HG03354 (cell line): ENCODE measurements at regions not wholly inside any gene's neighbourhood (a gene's known extent, or its start where the extent isn't known, plus 50 kb on each side); places are given as distances from the start of the nearest gene placed in this dataset.
"Not testable (repeated sequence)": the region's sequence is repeated elsewhere in the genome, so short reads cannot be mapped to it uniquely, and the experiment has no call there.

Experiments
- ATAC-seq: cut with Tn5 transposase; IDR thresholded peaks from one replicate; pipeline ENCODE4 v1.9.1; 2021; ENCODE audit warnings: mild to moderate bottlenecking; ENCODE audit not compliant: unreplicated experiment, poor library complexity, severe bottlenecking

- not testable (repeated sequence) for ATAC-seq
Observed at GRCh38 chr6:82501901-82502300, 138.3 kb downstream of the TPBG start.

GRCh38 chr6:82506526-82506925 is 142.9 kb downstream of the TPBG start:
- ATAC-seq, result peak; percentile 39

- peak; percentile 83 for ATAC-seq
Observed at GRCh38 chr6:82507112-82507511, 143.5 kb downstream of the TPBG start.

GRCh38 chr6:82511546-82511945 is 147.9 kb downstream of the TPBG start:
- no peak for ATAC-seq

DNA sequence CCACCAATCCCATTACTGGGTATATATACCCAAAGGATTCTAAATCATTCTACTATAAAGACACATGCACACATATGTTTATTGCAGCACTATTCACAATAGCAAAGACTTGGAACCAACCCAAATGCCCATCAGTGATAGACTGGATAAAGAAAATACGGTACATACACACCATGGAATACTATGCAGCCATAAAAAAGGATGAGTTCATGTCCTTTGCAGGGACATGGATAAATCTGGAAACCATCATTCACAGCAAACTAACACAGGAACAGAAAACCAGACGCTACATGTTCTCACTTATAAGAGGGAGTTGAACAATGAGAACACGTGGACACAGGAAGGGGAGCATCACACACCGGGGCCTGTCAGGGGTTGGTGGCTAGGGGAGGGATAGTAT is 154.3 kb downstream of the TPBG start:
- not testable (repeated sequence) for ATAC-seq

DNA sequence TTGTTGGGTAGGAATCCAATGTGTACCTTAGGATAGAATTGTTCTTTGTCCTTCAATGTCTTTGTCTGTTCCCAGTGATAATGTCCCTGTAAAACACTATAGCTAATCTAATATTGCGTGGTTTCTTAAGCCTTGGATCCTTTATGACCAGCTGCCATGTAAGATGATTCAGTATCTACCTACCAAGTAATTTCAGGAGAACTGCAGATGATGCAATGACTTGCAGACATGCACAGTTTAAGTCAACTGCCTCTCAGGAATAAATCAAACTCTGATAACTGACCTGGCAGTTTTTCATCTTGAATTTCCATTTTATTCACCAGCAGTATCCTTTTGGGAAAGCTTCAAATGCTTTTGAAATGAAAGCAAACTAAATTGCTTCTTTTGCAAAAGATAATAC is 157.8 kb downstream of the TPBG start:
- no peak for ATAC-seq

DNA sequence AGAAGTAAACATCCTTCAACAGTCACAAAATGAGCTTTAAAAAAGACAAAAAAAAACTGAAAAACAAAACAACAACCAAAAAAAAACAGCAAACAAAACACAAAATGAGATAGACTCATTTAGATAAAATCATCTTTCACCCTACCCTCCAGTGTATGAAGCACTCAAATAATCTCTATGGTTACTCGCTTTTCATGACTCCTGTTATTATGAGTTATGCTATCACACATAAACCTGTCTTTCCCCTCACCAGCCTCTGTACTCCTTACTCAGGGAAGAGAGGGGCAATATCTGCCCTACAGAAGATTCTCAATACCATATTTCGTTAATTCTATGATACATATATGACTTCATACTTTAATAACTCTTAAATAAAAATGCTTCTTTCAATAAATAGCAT is 158.2 kb downstream of the TPBG start:
- no peak for ATAC-seq

GRCh38 chr6:82524031-82524430 is 160.4 kb downstream of the TPBG start:
- no peak for ATAC-seq

GRCh38 chr6:82525775-82526495 is 162.3 kb downstream of the TPBG start:
- ATAC-seq, result no peak

DNA sequence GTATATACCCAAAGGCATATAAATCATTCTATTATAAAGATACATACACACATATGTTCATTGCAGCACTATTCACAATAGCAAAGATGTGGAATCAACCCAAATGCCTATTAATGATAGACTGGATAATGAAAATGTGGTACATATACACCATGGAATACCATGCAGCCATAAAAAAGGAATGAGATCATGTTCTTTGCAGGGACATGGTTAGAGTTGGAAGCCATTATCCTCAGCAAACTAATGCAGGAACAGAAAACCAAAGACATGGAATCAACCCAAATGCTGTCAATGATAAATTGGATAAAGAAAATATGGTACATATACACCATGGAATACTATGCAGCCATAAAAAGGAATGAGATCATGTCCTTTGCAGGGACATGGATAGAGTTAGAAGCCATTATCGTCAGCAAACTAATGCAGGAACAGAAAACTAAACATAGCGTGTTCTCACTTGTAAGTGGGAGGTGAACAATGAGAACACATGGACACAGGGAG is 166.4 kb downstream of the TPBG start:
- ATAC-seq, result not testable (repeated sequence)

DNA sequence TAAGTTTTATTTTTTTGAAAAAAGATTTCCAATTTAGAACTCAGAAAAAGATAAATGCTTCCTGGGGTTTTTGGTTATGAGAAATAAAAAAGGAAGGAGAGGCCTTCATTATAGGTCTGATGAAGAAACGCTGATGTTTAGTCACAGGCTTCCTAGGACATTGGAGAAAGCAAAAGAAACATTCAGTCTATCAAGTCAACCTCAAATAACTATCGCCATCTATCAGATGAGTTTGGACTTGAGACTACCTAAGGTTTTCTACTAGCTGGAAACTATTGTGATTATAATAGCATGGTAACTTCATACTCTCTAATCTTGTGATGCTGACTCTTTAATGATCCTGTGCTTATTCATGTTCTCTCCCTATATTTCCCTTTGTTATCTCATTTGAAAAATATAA is 171.3 kb downstream of the TPBG start:
- no peak for ATAC-seq

- ATAC-seq, result not testable (repeated sequence)
Observed at GRCh38 chr6:82549480-82549879, 185.9 kb downstream of the TPBG start.

- not testable (repeated sequence) for ATAC-seq
Observed at GRCh38 chr6:82551311-82551710, 187.7 kb downstream of the TPBG start.

GRCh38 chr6:82551831-82552230 is 188.2 kb downstream of the TPBG start:
- no peak for ATAC-seq

DNA sequence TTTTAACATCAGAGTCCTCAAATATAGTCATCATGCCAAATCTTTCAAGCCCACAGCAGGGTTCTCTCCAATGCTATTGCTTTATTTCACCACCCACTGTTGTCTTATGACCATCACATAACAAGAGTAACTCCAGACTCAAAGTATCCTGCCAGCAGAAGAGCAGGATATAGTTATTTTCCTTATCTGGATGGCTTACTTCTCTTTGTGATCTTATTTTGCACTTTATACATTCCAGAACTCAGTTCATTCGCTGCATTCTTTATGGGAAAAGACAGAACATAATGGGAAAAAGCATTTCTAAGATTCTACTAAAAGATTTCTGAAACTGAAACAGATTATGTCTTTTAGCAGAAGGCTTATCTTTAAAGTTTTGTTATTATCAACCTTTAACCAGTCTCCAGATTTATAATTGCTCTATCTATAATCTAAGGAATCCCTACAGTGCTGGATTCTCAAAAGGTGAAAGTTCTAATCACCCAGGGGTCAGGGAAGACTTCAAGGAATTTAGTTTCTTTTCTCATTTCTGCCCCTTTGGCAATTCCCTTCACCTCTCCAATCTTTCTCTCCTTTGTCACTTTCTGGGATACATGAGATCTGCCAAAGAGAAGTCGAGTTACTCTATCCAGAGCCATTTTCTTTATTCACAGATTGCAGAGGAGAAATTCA is 190.4 kb downstream of the TPBG start:
- no peak for ATAC-seq

DNA sequence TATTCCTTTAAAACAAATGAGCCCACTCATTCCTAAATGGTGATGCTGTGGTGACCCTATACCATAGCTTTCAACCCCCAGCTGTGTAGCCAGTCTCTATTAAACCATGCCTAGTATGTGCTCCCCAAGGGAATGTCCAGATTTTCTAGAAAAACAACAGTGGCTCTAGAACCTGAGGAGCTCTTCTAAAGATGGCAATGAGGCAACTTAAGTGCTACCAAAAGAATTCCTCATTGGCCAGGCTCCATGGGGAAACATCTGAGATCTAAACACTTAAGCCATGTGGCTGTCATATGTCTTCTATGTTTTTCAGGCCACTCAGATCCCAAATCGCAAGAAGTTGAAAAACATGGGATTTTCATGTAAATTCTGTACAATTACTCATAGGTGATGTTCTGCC is 191.0 kb downstream of the TPBG start:
- no peak for ATAC-seq

- ATAC-seq, result no peak
Observed at GRCh38 chr6:82555801-82556200, 192.2 kb downstream of the TPBG start.

- ATAC-seq, result not testable (repeated sequence)
Observed at GRCh38 chr6:82558531-82558930, 194.9 kb downstream of the TPBG start.

GRCh38 chr6:82567621-82568020 is 204.0 kb downstream of the TPBG start:
- ATAC-seq, result no peak

DNA sequence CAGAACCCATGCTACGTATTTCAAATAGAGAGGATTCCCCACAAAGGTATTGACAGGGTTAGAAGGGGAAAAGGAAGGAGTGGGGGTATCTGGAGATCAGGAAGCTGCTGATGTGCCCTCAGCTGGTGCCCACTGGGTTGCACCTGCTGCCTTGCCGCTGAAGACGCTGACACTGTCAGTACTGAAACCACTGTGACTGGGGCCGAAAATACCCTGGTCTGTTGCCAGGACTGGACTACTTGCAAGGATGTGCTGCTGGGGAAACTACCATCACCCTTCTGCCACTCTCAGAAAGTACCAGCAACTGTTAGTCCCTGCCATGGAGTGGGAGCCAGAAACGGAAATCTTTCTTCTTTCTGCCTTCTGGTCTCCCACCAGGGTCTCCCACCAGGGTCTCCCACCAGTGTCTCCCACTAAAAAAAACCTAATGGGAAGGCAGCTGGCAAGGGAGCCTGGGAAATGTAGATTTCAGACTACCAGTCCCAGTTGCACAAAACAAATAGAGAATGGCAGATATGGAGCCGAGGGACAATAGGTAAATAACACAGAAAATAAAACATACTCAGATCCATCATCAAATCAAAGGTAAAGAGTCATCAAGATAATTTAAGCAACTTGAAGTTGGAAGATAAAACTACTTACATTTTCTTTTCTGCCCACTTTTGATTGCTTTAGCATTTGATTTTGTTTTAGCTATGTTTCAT is 204.8 kb downstream of the TPBG start:
- ATAC-seq, result peak; percentile 99

GRCh38 chr6:82569022-82569421 is 205.4 kb downstream of the TPBG start:
- no peak for ATAC-seq
